OCI-LY7 (cell line): ENCODE measurements at regions not wholly inside any gene's neighbourhood (a gene's known extent, or its start where the extent isn't known, plus 50 kb on each side); places are given as distances from the start of the nearest gene placed in this dataset.
A peak's percentile ranks its signal among the peaks of the same experiment; 100 is the strongest.

Source experiments
- BruUV-seq: library from RNA; stranded (reverse); fragments of 400-500 nt; replicated peaks from 2 replicates; lab custom pipeline; 2021; lab: Mats Ljungman, UMichigan
- CTCF ChIA-PET: fragments of 300-600 bp; sonication (Branson Sonifier 250); formaldehyde crosslinking; loops from one replicate; lab custom pipeline; 2022; ENCODE audit warnings: antibody characterized with exemption; ENCODE audit not compliant: unreplicated experiment; lab: Charles Lee
- POLR2A ChIA-PET: fragments of 300-600 bp; sonication (Branson Sonifier 250); formaldehyde crosslinking; loops from one replicate; lab custom pipeline; 2022; ENCODE audit warnings: antibody characterized with exemption; lab: Charles Lee
- DNase-seq: peaks from one replicate; pipeline ENCODE4 v3.0.0-alpha.2; 2015; ENCODE audit warnings: low spot score
- H2AFZ ChIP-seq: fragments of 200-600 bp; sonication (generic), shearing (Covaris generic); 2 replicates; pipeline ENCODE4 v1.6.1; 2014; ENCODE audit warnings: mild to moderate bottlenecking, antibody characterized with exemption, low read length, moderate library complexity
- H3K27ac ChIP-seq: fragments of 200-600 bp; sonication (generic); 2 replicates; pipeline ENCODE4 v1.5.1; 2014; ENCODE audit warnings: mixed run types, low read depth, mild to moderate bottlenecking, moderate library complexity, low read length, inconsistent platforms; ENCODE audit not compliant: poor library complexity, severe bottlenecking
- H3K36me3 ChIP-seq: fragments of 200-600 bp; sonication (generic); 2 replicates; pipeline ENCODE4 v1.6.1; 2014; ENCODE audit warnings: mild to moderate bottlenecking, antibody characterized with exemption, low read length, moderate library complexity, mixed read lengths; ENCODE audit not compliant: insufficient read depth
- H3K4me1 ChIP-seq: fragments of 200-600 bp; sonication (generic); 2 replicates; pipeline ENCODE4 v1.5.1; 2014; ENCODE audit warnings: mild to moderate bottlenecking, low read length; ENCODE audit not compliant: insufficient read depth, poor library complexity, severe bottlenecking
- H3K4me2 ChIP-seq: fragments of 200-600 bp; sonication (generic); 2 replicates; pipeline ENCODE4 v1.6.1; 2014; ENCODE audit warnings: mild to moderate bottlenecking, low read length
- H3K4me3 ChIP-seq: fragments of 200-600 bp; sonication (generic); 2 replicates; pipeline ENCODE4 v1.5.1; 2014; ENCODE audit warnings: mild to moderate bottlenecking, low read depth, low read length; ENCODE audit not compliant: poor library complexity, severe bottlenecking
- H3K79me2 ChIP-seq: fragments of 200-600 bp; sonication (generic); 2 replicates; pipeline ENCODE4 v1.6.1; 2016; ENCODE audit warnings: low read depth, mild to moderate bottlenecking, low read length, moderate library complexity, mixed read lengths; ENCODE audit not compliant: insufficient read depth
- H3K9me2 ChIP-seq: fragments of 200-600 bp; sonication (generic); 2 replicates; pipeline ENCODE4 v1.6.1; 2016; ENCODE audit warnings: mild to moderate bottlenecking, low read length, mixed read lengths; ENCODE audit not compliant: insufficient read depth
- H3K9me3 ChIP-seq: fragments of 200-600 bp; sonication (generic); 2 replicates; pipeline ENCODE4 v1.6.1; 2014; ENCODE audit warnings: mild to moderate bottlenecking, mixed run types, low read length, mixed read lengths
- H4K20me1 ChIP-seq: fragments of 200-600 bp; sonication (generic); 2 replicates; pipeline ENCODE4 v1.6.1; 2014; ENCODE audit warnings: mild to moderate bottlenecking, antibody characterized with exemption, low read length, moderate library complexity, mixed read lengths; ENCODE audit not compliant: insufficient read depth
- CTCF ChIP-seq: fragments of 200-600 bp; sonication (generic); conservative IDR thresholded peaks from 2 replicates; pipeline ENCODE4 v1.5.1; 2014; ENCODE audit warnings: mild to moderate bottlenecking, antibody characterized with exemption, low read length, moderate library complexity, mixed read lengths
- EZH2phosphoT487 ChIP-seq: fragments of 200-600 bp; sonication (generic); IDR thresholded peaks from 2 replicates; pipeline ENCODE4 v1.6.1; 2018; ENCODE audit warnings: low read depth, borderline replicate concordance, mild to moderate bottlenecking, mixed run types, antibody characterized with exemption, low read length, moderate library complexity, mixed read lengths
- intact Hi-C: fragments of 100-400 bp; cut with micrococcal nuclease; formaldehyde crosslinking; loops from one replicate; pipeline ENCODE4 v1.10.0; 2022; ENCODE audit not compliant: unreplicated experiment

GRCh38 chr1:13965770-13966398 lies 265.9 kb downstream of the PRDM2 start:
- Histone ChIP-seq H3K9me2 (no peaks in the 10 kb centered on the region), H3K4me1 (no peaks in the 10 kb centered on the region), H3K9me3 (no peaks in the 10 kb centered on the region), H3K4me3 (no peak overlapping the region), H3K36me3 (no peaks in the 10 kb centered on the region), H3K79me2 (no peaks in the 10 kb centered on the region), H3K27ac (no peak overlapping the region), H4K20me1 (no peaks in the 10 kb centered on the region), H2AFZ (no peak overlapping the region), H3K4me2 (no peak overlapping the region)
- intact Hi-C loops, result loop anchor here (10.0 kb wide), 1 partner anchor 451 kb away; the partner anchor contains the start of gene LRRC38
- ChIA-PET POLR2A (no interaction called here), CTCF (no interaction called here)
- TF ChIP-seq EZH2phosphoT487 (no peak), CTCF (peak; percentile 59)
- peak; percentile 20 for DNase-seq
- BruUV-seq, result no TSS peak

- BruUV-seq, result no TSS peak
- Histone ChIP-seq H3K9me3 (no peaks in the 10 kb centered on the region), H3K27ac (no peak overlapping the region), H4K20me1 (no peaks in the 10 kb centered on the region), H3K4me3 (no peak overlapping the region), H2AFZ (no peak overlapping the region), H3K4me1 (no peaks in the 10 kb centered on the region), H3K9me2 (no peaks in the 10 kb centered on the region), H3K79me2 (no peaks in the 10 kb centered on the region), H3K4me2 (no peak overlapping the region), H3K36me3 (no peaks in the 10 kb centered on the region)
- intact Hi-C loops, result loop anchor here (10.0 kb wide), 1 partner anchor 453 kb away; the partner anchor contains the start of gene LRRC38
- TF ChIP-seq EZH2phosphoT487 (no peak), CTCF (no peak)
- ChIA-PET POLR2A (no interaction called here), CTCF (no interaction called here)
- DNase-seq, result no peak
These were observed 267.7 kb downstream of the PRDM2 start for GRCh38 chr1:13967707-13968106.

- no peaks in the 10 kb centered on the region for H3K4me1 ChIP-seq
- no TSS peak for BruUV-seq
- intact Hi-C loops, result loop anchor here (10.0 kb wide), 1 partner anchor 454 kb away; the partner anchor contains the start of gene LRRC38
- no peaks in the 10 kb centered on the region for H3K36me3 ChIP-seq
- H4K20me1 ChIP-seq, result no peaks in the 10 kb centered on the region
- no peak for DNase-seq
- no peak overlapping the region for H3K27ac ChIP-seq
- H3K9me3 ChIP-seq, result no peaks in the 10 kb centered on the region
- ChIA-PET POLR2A (no interaction called here), CTCF (no interaction called here)
- H3K79me2 ChIP-seq, result no peaks in the 10 kb centered on the region
- H2AFZ ChIP-seq, result no peak overlapping the region
- no peak for TF ChIP-seq CTCF
- TF ChIP-seq EZH2phosphoT487, result no peak
- H3K4me3 ChIP-seq, result no peak overlapping the region
- no peak overlapping the region for H3K4me2 ChIP-seq
- no peaks in the 10 kb centered on the region for H3K9me2 ChIP-seq
These were observed 268.4 kb downstream of the PRDM2 start for GRCh38 chr1:13968361-13968760.
